NCI-H1048 (cell line): ENCODE measurements at regions not wholly inside any gene's neighbourhood (a gene's known extent, or its start where the extent isn't known, plus 50 kb on each side); places are given as distances from the start of the nearest gene placed in this dataset.
"Not testable (repeated sequence)": the region's sequence is repeated elsewhere in the genome, so short reads cannot be mapped to it uniquely, and the experiment has no call there.

Experiments used
- DNase-seq: peaks from one replicate; lab custom pipeline; 2025; lab: John Stamatoyannopoulos, UW

- no peak for DNase-seq
Measured at GRCh38 chr2:239600650-239601049, 199.8 kb upstream of the HDAC4 start.

GRCh38 chr2:239600001-239600593 lies 199.3 kb upstream of the HDAC4 start:
- no peak for DNase-seq

GRCh38 chr2:239599299-239599698 lies 198.5 kb upstream of the HDAC4 start:
- no peak for DNase-seq

- DNase-seq = no peak
Measured at GRCh38 chr2:239598732-239599090, 197.9 kb upstream of the HDAC4 start.

GRCh38 chr2:239598011-239598731 lies 197.4 kb upstream of the HDAC4 start:
- DNase-seq = no peak

- DNase-seq = no peak
Measured at GRCh38 chr2:239597216-239597615, 196.4 kb upstream of the HDAC4 start.

- DNase-seq = no peak
Measured at GRCh38 chr2:239596792-239597191, 196.0 kb upstream of the HDAC4 start.

- DNase-seq = no peak
Measured at GRCh38 chr2:239596253-239596652, 195.4 kb upstream of the HDAC4 start.

- DNase-seq = no peak
Measured at GRCh38 chr2:239595726-239596125, 194.9 kb upstream of the HDAC4 start.

GRCh38 chr2:239594772-239595608 lies 194.2 kb upstream of the HDAC4 start:
- DNase-seq = no peak

GRCh38 chr2:239594019-239594771 lies 193.4 kb upstream of the HDAC4 start:
- DNase-seq = no peak

GRCh38 chr2:239593455-239593854 lies 192.6 kb upstream of the HDAC4 start:
- no peak for DNase-seq

GRCh38 chr2:239592629-239593290 lies 191.9 kb upstream of the HDAC4 start:
- not testable (repeated sequence) for DNase-seq

GRCh38 chr2:239590995-239591915 lies 190.4 kb upstream of the HDAC4 start:
- DNase-seq = no peak

GRCh38 chr2:239590276-239590675 lies 189.5 kb upstream of the HDAC4 start:
- no peak for DNase-seq

GRCh38 chr2:239589833-239590232 lies 189.0 kb upstream of the HDAC4 start:
- no peak for DNase-seq

GRCh38 chr2:239589270-239589825 lies 188.5 kb upstream of the HDAC4 start:
- DNase-seq = no peak

GRCh38 chr2:239588451-239589269 lies 187.8 kb upstream of the HDAC4 start:
- no peak for DNase-seq

- DNase-seq = no peak
Measured at GRCh38 chr2:239587841-239588240, 187.0 kb upstream of the HDAC4 start.
